Parathyroid adenoma (tissue), 2 donors: ENCODE measurements at regions not wholly inside any gene's neighbourhood (a gene's known extent, or its start where the extent isn't known, plus 50 kb on each side); places are given as distances from the start of the nearest gene placed in this dataset.
"Not testable (repeated sequence)": the region's sequence is repeated elsewhere in the genome, so short reads cannot be mapped to it uniquely, and the experiment has no call there.

Experiments
- H2AFZ ChIP-seq: fragments of 300-600 bp; sonication (generic); one replicate; pipeline ENCODE4 v1.7.0; 2017; ENCODE audit warnings: antibody characterized with exemption, mild to moderate bottlenecking
- H3K27ac ChIP-seq: fragments of 300-600 bp; sonication (generic); one replicate; pipeline ENCODE4 v1.7.0; 2017
- H3K27me3 ChIP-seq: fragments of 300-600 bp; sonication (generic); one replicate; pipeline ENCODE4 v1.7.0; 2017; ENCODE audit warnings: low read length; ENCODE audit not compliant: control insufficient read depth, insufficient read depth
- H3K36me3 ChIP-seq: fragments of 300-600 bp; sonication (generic); one replicate; pipeline ENCODE4 v1.7.0; 2017; ENCODE audit warnings: low read length; ENCODE audit not compliant: control insufficient read depth, insufficient read depth
- H3K4me1 ChIP-seq: fragments of 300-600 bp; sonication (generic); one replicate; pipeline ENCODE4 v1.7.0; 2017; ENCODE audit warnings: control low read depth
- H3K4me2 ChIP-seq: fragments of 300-600 bp; sonication (generic); one replicate; pipeline ENCODE4 v1.7.0; 2017; ENCODE audit warnings: low read length
- H3K4me3 ChIP-seq: fragments of 300-600 bp; sonication (generic); one replicate; pipeline ENCODE4 v1.7.0; 2017; ENCODE audit warnings: low read depth, low read length
- H3K79me2 ChIP-seq: fragments of 300-600 bp; sonication (generic); one replicate; pipeline ENCODE4 v1.7.0; 2017; ENCODE audit warnings: control low read depth
- H3K9ac ChIP-seq: fragments of 300-600 bp; sonication (generic); one replicate; pipeline ENCODE4 v1.7.0; 2017; ENCODE audit warnings: mild to moderate bottlenecking
- H3K9me3 ChIP-seq: fragments of 300-600 bp; sonication (generic); one replicate; pipeline ENCODE4 v1.7.0; 2017; ENCODE audit warnings: low read length; ENCODE audit not compliant: control insufficient read depth
- TF ChIP-seq, protein P1 (sequence below): fragments of 300-600 bp; sonication (generic); IDR thresholded peaks from one replicate; pipeline ENCODE4 v1.7.0; 2017; ENCODE audit warnings: antibody characterized with exemption, mild to moderate bottlenecking
- donor health status: primary hyperparathyroidism.

GRCh38 chr4:28116526-28117083 is 1256.0 kb downstream of the STIM2 start:
- not testable (repeated sequence) for H3K4me2 ChIP-seq, H3K36me3 ChIP-seq, H3K9me3 ChIP-seq, H2AFZ ChIP-seq, H3K9ac ChIP-seq, H3K27ac ChIP-seq, H3K79me2 ChIP-seq, H3K4me3 ChIP-seq, H3K27me3 ChIP-seq, H3K4me1 ChIP-seq

GRCh38 chr4:28117084-28117682 is 1256.5 kb downstream of the STIM2 start:
- H3K27me3 ChIP-seq = no peaks in the 10 kb centered on the region
- no peak overlapping the region for H3K4me3 ChIP-seq
- no peaks in the 10 kb centered on the region for H3K9me3 ChIP-seq
- H3K4me1 ChIP-seq = no peaks in the 10 kb centered on the region
- TF ChIP-seq, protein P1, sequence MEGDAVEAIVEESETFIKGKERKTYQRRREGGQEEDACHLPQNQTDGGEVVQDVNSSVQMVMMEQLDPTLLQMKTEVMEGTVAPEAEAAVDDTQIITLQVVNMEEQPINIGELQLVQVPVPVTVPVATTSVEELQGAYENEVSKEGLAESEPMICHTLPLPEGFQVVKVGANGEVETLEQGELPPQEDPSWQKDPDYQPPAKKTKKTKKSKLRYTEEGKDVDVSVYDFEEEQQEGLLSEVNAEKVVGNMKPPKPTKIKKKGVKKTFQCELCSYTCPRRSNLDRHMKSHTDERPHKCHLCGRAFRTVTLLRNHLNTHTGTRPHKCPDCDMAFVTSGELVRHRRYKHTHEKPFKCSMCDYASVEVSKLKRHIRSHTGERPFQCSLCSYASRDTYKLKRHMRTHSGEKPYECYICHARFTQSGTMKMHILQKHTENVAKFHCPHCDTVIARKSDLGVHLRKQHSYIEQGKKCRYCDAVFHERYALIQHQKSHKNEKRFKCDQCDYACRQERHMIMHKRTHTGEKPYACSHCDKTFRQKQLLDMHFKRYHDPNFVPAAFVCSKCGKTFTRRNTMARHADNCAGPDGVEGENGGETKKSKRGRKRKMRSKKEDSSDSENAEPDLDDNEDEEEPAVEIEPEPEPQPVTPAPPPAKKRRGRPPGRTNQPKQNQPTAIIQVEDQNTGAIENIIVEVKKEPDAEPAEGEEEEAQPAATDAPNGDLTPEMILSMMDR = no peak
- H3K9ac ChIP-seq = no peak overlapping the region
- H3K36me3 ChIP-seq = no peaks in the 10 kb centered on the region
- no peak overlapping the region for H3K27ac ChIP-seq
- no peak overlapping the region for H2AFZ ChIP-seq
- no peak overlapping the region for H3K4me2 ChIP-seq
- H3K79me2 ChIP-seq = no peaks in the 10 kb centered on the region

DNA sequence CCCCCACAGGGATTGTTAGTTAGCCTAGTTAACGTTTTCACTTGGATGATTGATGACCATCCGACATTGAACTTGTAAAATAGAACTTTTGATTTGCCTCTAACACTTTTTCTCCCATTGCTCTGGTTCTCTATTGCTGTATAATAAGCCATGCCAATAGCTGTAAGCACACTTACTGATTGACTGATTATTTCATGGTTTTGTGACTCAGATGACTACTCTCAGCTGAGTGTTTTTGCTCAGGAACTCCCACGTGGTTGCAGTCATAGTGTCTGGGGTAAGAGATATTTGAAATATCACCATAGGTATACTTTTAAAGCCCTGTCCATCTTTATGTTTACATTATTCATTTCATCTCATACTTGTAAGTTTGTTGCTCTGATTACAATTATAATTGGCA is 1285.5 kb downstream of the STIM2 start:
- no peaks in the 10 kb centered on the region for H3K4me1 ChIP-seq
- no peaks in the 10 kb centered on the region for H3K27me3 ChIP-seq
- TF ChIP-seq, protein P1 = no peak
- no peaks in the 10 kb centered on the region for H3K79me2 ChIP-seq
- no peaks in the 10 kb centered on the region for H3K9me3 ChIP-seq
- no peak overlapping the region for H3K4me2 ChIP-seq
- H3K9ac ChIP-seq = no peak overlapping the region
- H2AFZ ChIP-seq = no peak overlapping the region
- no peak overlapping the region for H3K4me3 ChIP-seq
- no peaks in the 10 kb centered on the region for H3K36me3 ChIP-seq
- H3K27ac ChIP-seq = no peak overlapping the region

DNA sequence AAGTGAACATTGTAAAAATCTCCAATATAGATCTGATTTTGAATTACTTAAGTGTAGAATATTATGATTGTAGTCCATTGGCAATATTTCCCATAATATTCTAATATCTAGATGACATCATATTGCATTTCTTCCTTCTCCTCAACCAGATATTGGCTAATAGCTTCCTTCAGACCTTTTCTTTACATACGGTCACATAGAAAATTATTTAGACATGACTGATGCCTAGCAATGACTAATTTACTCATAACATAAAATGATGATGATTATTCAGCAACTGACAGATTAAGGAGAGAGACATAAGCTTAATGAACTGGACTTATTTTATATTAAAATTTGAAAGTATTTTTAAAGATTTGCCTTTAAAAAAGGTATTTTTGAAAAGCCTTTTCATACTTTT is 1287.6 kb downstream of the STIM2 start:
- TF ChIP-seq, protein P1 = no peak
- H3K79me2 ChIP-seq = no peaks in the 10 kb centered on the region
- no peak overlapping the region for H3K9ac ChIP-seq
- no peaks in the 10 kb centered on the region for H3K36me3 ChIP-seq
- H3K4me2 ChIP-seq = no peak overlapping the region
- H3K27ac ChIP-seq = no peak overlapping the region
- no peak overlapping the region for H3K4me3 ChIP-seq
- H3K4me1 ChIP-seq = no peaks in the 10 kb centered on the region
- H3K9me3 ChIP-seq = no peaks in the 10 kb centered on the region
- no peak overlapping the region for H2AFZ ChIP-seq
- no peaks in the 10 kb centered on the region for H3K27me3 ChIP-seq

DNA sequence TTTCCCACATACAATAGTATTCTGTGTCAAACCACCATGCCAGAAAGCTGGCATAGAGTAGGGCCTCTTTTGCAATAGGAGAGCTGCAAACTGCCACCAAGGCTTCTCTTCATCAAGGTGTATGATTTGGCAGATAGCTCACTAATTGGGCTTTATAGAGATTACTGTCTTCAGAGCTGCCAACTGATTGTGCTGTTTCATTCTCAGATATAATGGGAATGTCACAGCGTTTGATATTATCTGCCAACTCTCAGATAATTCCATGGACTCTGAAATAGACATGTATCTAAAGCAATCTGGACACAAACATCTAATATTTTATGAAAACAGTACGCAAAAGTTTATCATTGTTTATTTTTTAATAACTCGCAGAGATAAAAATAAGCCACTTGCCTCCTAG is 1289.1 kb downstream of the STIM2 start:
- H3K9me3 ChIP-seq = no peaks in the 10 kb centered on the region
- no peaks in the 10 kb centered on the region for H3K79me2 ChIP-seq
- no peak overlapping the region for H3K4me2 ChIP-seq
- no peaks in the 10 kb centered on the region for H3K36me3 ChIP-seq
- H3K27me3 ChIP-seq = no peaks in the 10 kb centered on the region
- no peak overlapping the region for H3K9ac ChIP-seq
- H3K4me3 ChIP-seq = no peak overlapping the region
- no peaks in the 10 kb centered on the region for H3K4me1 ChIP-seq
- H3K27ac ChIP-seq = no peak overlapping the region
- TF ChIP-seq, protein P1 = no peak
- no peak overlapping the region for H2AFZ ChIP-seq
